GM12878 (cell line): ENCODE measurements at regions not wholly inside any gene's neighbourhood (a gene's known extent, or its start where the extent isn't known, plus 50 kb on each side); places are given as distances from the start of the nearest gene placed in this dataset.

Source experiments
- ATAC-seq: fragments of 200-7000 bp; cut with Tn5 transposase; 3 replicates; pipeline ENCODE4 v1.9.1; 2020; ENCODE audit warnings: mild to moderate bottlenecking, moderate library complexity
- BruUV-seq: library from RNA; stranded (reverse); fragments of 400-500 nt; replicated peaks from 2 replicates; lab custom pipeline; 2021; lab: Mats Ljungman, UMichigan
- CTCF ChIA-PET: fragments of 300-600 bp; sonication (Branson Sonifier 250); formaldehyde crosslinking; extraction: SDS; loops from one replicate; lab custom pipeline; 2021; ENCODE audit warnings: inconsistent platforms; lab: Yijun Ruan, JAX
- POLR2A ChIA-PET: fragments of 350-600 bp; formaldehyde crosslinking; extraction: SDS; loops from one replicate; lab custom pipeline; 2021; ENCODE audit warnings: inconsistent platforms; lab: Charles Lee
- RAD21 ChIA-PET: fragments of 300-600 bp; sonication (Branson Sonifier 250); formaldehyde crosslinking; loops from one replicate; lab custom pipeline; 2023; ENCODE audit warnings: antibody characterized with exemption; ENCODE audit not compliant: unreplicated experiment; lab: Charles Lee
- SMC1A ChIA-PET: fragments of 300-600 bp; sonication (Branson Sonifier 250); formaldehyde crosslinking; loops from one replicate; lab custom pipeline; 2023; ENCODE audit not compliant: unreplicated experiment, uncharacterized antibody; lab: Charles Lee
- DNase-seq: peaks from one replicate; pipeline ENCODE4 v3.0.0-alpha.2; 2011; ENCODE audit warnings: low read depth, low spot score
- FAIRE-seq: peaks from 3 replicates; lab custom pipeline; 2011; peaks lifted over from hg19 to GRCh38; lab: Jason Lieb, UNC
- H2AFZ ChIP-seq: 2 replicates; pipeline ENCODE4 v1.6.0; 2011; ENCODE audit warnings: low read depth, low read length, control low read depth; ENCODE audit not compliant: control insufficient read depth
- H3K27ac ChIP-seq: 2 replicates; pipeline ENCODE4 v1.5.1; 2011; ENCODE audit warnings: control low read depth; ENCODE audit not compliant: control insufficient read depth, insufficient read depth
- H3K27me3 ChIP-seq, 2 experiments: replicated peaks in 1 of 2; 2 replicates each; pipeline versions ENCODE4 v1.6.0 to v1.6.1; 2011; ENCODE audit warnings: low read length in 1 of 2; ENCODE audit not compliant: control insufficient read depth in 2 of 2, insufficient read depth in 2 of 2
- H3K36me3 ChIP-seq, 2 experiments: 2 replicates each; pipeline ENCODE4 v1.5.1; 2011; ENCODE audit warnings: low read length in 1 of 2; ENCODE audit not compliant: control insufficient read depth in 2 of 2, insufficient read depth in 2 of 2
- H3K4me1 ChIP-seq: 2 replicates; pipeline ENCODE4 v1.6.1; 2011; ENCODE audit warnings: mild to moderate bottlenecking, low read length, moderate library complexity, mixed read lengths; ENCODE audit not compliant: control insufficient read depth, insufficient read depth
- H3K4me2 ChIP-seq: 2 replicates; pipeline ENCODE4 v1.6.0; 2011; ENCODE audit warnings: control low read depth; ENCODE audit not compliant: control insufficient read depth, insufficient read depth
- H3K4me3 ChIP-seq: fragments of 200-600 bp; sonication (generic); 2 replicates; pipeline ENCODE4 v1.5.1; 2016
- H3K79me2 ChIP-seq: 2 replicates; pipeline ENCODE4 v1.6.0; 2011; ENCODE audit warnings: low read length; ENCODE audit not compliant: control insufficient read depth, insufficient read depth
- H3K9ac ChIP-seq: 2 replicates; pipeline ENCODE4 v1.8.0; 2011; ENCODE audit warnings: low read length, control low read depth, mixed read lengths; ENCODE audit not compliant: control insufficient read depth, insufficient read depth
- H3K9me3 ChIP-seq: replicated peaks from 3 replicates; pipeline ENCODE4 v1.5.1; 2011; ENCODE audit warnings: mild to moderate bottlenecking, low read length; ENCODE audit not compliant: control insufficient read depth, insufficient read depth
- H4K20me1 ChIP-seq: 2 replicates; pipeline ENCODE4 v1.6.0; 2011; ENCODE audit not compliant: control insufficient read depth, insufficient read depth
- CBFB ChIP-seq: IDR thresholded peaks from 2 replicates; pipeline ENCODE4 v1.6.1; 2016; ENCODE audit warnings: antibody characterized with exemption, low read depth
- EP300 ChIP-seq, 2 experiments: fragments of 150-350 bp in 1 of 2; IDR thresholded peaks; 2 replicates each; pipeline ENCODE4 v1.6.1; 2011 to 2012; ENCODE audit warnings: low read depth in 2 of 2, low read length in 2 of 2, borderline replicate concordance in 1 of 2, improper control_type of control experiment in 1 of 2, inconsistent platforms in 1 of 2; ENCODE audit not compliant: control insufficient read depth in 1 of 2
- ETV6 ChIP-seq, 2 experiments: fragments of 450-650 bp in 1 of 2; IDR thresholded peaks in 1 of 2; conservative IDR thresholded peaks in 1 of 2; 2 replicates each; pipeline ENCODE4 v1.6.1; 2014; ENCODE audit warnings: antibody characterized with exemption in 1 of 2, borderline replicate concordance in 1 of 2, low read depth in 1 of 2, mild to moderate bottlenecking in 1 of 2, moderate library complexity in 1 of 2
- JUNB ChIP-seq: IDR thresholded peaks from 2 replicates; pipeline ENCODE4 v1.6.1; 2016; ENCODE audit warnings: antibody characterized with exemption, mild to moderate bottlenecking
- LARP7 ChIP-seq: fragments of 450-650 bp; IDR thresholded peaks from 2 replicates; pipeline ENCODE4 v1.6.1; 2017; ENCODE audit warnings: mild to moderate bottlenecking
- NFYA ChIP-seq: IDR thresholded peaks from 2 replicates; pipeline ENCODE4 v1.6.1; 2011; ENCODE audit warnings: low read depth, mild to moderate bottlenecking, low read length, improper control_type of control experiment, borderline replicate concordance
- NFYB ChIP-seq: IDR thresholded peaks from 2 replicates; pipeline ENCODE4 v1.6.1; 2011; ENCODE audit warnings: low read depth, mild to moderate bottlenecking, low read length, improper control_type of control experiment, moderate library complexity; ENCODE audit not compliant: insufficient read depth
- NR2C2 ChIP-seq: IDR thresholded peaks from 2 replicates; pipeline ENCODE4 v1.6.1; 2011; ENCODE audit warnings: borderline replicate concordance, low read depth; ENCODE audit not compliant: control insufficient read depth, insufficient read length
- ZNF207 ChIP-seq: fragments of 450-650 bp; IDR thresholded peaks from 2 replicates; pipeline ENCODE4 v1.6.1; 2014; ENCODE audit warnings: antibody characterized with exemption, mild to moderate bottlenecking, borderline replicate concordance
- ZNF24 ChIP-seq: fragments of 450-650 bp; IDR thresholded peaks from 2 replicates; pipeline ENCODE4 v1.6.1; 2017; ENCODE audit warnings: antibody characterized with exemption, mild to moderate bottlenecking
- WGBS: methylation state at CpG from one replicate; pipeline ENCODE4 v1.1.6; 2016; ENCODE audit warnings: low lambda C conversion rate; ENCODE audit not compliant: insufficient replicate concordance, insufficient coverage; ENCODE audit errors: missing lambda C conversion rate; 5-methylcytosine and 5-hydroxymethylcytosine counted together
- in situ Hi-C: fragments of 300-500 bp; cut with MboI; formaldehyde crosslinking; loops from 9 replicates; pipeline ENCODE4 v1.14.3; 2018; ENCODE audit warnings: mixed read lengths
- intact Hi-C: fragments of 100-400 bp; cut with micrococcal nuclease; formaldehyde crosslinking; loops from one replicate; pipeline ENCODE4 v1.14.2; 2022; ENCODE audit not compliant: unreplicated experiment
- TF ChIP-seq, protein P1 (sequence below): IDR thresholded peaks from 2 replicates; pipeline ENCODE4 v1.6.1; 2012; ENCODE audit warnings: improper control_type of control experiment, low read depth, low read length; ENCODE audit not compliant: insufficient replicate concordance

GRCh38 chr2:146228020-146228393, 1616.8 kb upstream of the ACVR2A start:
- ChIA-PET CTCF (interaction anchor here (0.6 to 0.9 kb wide), 2 partner anchors 10 to 215 kb away, joined by 3 to 4 read pairs; no protein-coding TSS in a partner anchor), RAD21 (interaction anchor here (0.6 to 1.1 kb wide), 2 partner anchors 12 to 18 kb away, joined by 3 read pairs; no protein-coding TSS in a partner anchor), SMC1A (interaction anchor here (0.6 to 3.1 kb wide), 9 partner anchors 12 to 295 kb away, joined by 3 to 9 read pairs (median 4); no protein-coding TSS in a partner anchor), POLR2A (interaction anchor here (0.6 kb wide), 1 partner anchor 88 kb away, joined by 4 read pairs; no protein-coding TSS in a partner anchor)
- H3K9ac ChIP-seq = no peak overlapping the region
- TF ChIP-seq ZNF24 = 0 out of 2 replicates have a peak, but pooled peaks have one; percentile 37
- peak in 1 of 2 experiments; percentile 51; a peak in 1 of 4 replicates for TF ChIP-seq EP300 (IDR thresholded peaks at IDR 0.05; ENCODE audit: borderline replicate concordance in 1 of 2, control insufficient read depth in 1 of 2, low read depth in 2 of 2, low read length in 2 of 2)
- no peak for TF ChIP-seq ZNF207
- no peak for TF ChIP-seq NR2C2
- no peak for TF ChIP-seq NFYA
- TF ChIP-seq CBFB = no peak
- no peak for TF ChIP-seq LARP7
- TF ChIP-seq JUNB = peak; percentile 51; the same call in 1 of the 2 replicates
- no peak for TF ChIP-seq ETV6 (conservative IDR thresholded peaks at IDR 0.05 in 1 of 2, IDR thresholded peaks at IDR 0.05 in 1 of 2; ENCODE audit: borderline replicate concordance in 1 of 2, low read depth in 1 of 2)
- TF ChIP-seq, protein P1, sequence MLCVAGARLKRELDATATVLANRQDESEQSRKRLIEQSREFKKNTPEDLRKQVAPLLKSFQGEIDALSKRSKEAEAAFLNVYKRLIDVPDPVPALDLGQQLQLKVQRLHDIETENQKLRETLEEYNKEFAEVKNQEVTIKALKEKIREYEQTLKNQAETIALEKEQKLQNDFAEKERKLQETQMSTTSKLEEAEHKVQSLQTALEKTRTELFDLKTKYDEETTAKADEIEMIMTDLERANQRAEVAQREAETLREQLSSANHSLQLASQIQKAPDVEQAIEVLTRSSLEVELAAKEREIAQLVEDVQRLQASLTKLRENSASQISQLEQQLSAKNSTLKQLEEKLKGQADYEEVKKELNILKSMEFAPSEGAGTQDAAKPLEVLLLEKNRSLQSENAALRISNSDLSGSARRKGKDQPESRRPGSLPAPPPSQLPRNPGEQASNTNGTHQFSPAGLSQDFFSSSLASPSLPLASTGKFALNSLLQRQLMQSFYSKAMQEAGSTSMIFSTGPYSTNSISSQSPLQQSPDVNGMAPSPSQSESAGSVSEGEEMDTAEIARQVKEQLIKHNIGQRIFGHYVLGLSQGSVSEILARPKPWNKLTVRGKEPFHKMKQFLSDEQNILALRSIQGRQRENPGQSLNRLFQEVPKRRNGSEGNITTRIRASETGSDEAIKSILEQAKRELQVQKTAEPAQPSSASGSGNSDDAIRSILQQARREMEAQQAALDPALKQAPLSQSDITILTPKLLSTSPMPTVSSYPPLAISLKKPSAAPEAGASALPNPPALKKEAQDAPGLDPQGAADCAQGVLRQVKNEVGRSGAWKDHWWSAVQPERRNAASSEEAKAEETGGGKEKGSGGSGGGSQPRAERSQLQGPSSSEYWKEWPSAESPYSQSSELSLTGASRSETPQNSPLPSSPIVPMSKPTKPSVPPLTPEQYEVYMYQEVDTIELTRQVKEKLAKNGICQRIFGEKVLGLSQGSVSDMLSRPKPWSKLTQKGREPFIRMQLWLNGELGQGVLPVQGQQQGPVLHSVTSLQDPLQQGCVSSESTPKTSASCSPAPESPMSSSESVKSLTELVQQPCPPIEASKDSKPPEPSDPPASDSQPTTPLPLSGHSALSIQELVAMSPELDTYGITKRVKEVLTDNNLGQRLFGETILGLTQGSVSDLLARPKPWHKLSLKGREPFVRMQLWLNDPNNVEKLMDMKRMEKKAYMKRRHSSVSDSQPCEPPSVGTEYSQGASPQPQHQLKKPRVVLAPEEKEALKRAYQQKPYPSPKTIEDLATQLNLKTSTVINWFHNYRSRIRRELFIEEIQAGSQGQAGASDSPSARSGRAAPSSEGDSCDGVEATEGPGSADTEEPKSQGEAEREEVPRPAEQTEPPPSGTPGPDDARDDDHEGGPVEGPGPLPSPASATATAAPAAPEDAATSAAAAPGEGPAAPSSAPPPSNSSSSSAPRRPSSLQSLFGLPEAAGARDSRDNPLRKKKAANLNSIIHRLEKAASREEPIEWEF = no peak
- TF ChIP-seq NFYB = no peak
- DNase-seq = no peak
- in situ Hi-C loops (no loop called here), intact Hi-C loops (loop anchor here (1.0 to 5.0 kb wide), 3 partner anchors 18 to 326 kb away; no protein-coding TSS in a partner anchor)
- FAIRE-seq = no peak
- H3K36me3 ChIP-seq = no peaks in the 10 kb centered on the region
- H3K4me1 ChIP-seq = no peaks in the 10 kb centered on the region
- H4K20me1 ChIP-seq = no peaks in the 10 kb centered on the region
- H3K4me2 ChIP-seq = no peak overlapping the region
- no peak overlapping the region for H3K4me3 ChIP-seq
- no peaks in the 10 kb centered on the region for H3K9me3 ChIP-seq
- H3K79me2 ChIP-seq = no peaks in the 10 kb centered on the region
- whole genome bisulfite sequencing = 0% methylated on average over 1 of the region's 1 CpG
- H3K27me3 ChIP-seq = no peaks in the 10 kb centered on the region
- H3K27ac ChIP-seq = no peak overlapping the region
- peak; percentile 54 for ATAC-seq
- no TSS peak for BruUV-seq
- H2AFZ ChIP-seq = no peak overlapping the region
